ENCODE measurements at regions not wholly inside any gene's neighbourhood (a gene's known extent, or its start where the extent isn't known, plus 50 kb on each side); places are given as distances from the start of the nearest gene placed in this dataset.

DNA sequence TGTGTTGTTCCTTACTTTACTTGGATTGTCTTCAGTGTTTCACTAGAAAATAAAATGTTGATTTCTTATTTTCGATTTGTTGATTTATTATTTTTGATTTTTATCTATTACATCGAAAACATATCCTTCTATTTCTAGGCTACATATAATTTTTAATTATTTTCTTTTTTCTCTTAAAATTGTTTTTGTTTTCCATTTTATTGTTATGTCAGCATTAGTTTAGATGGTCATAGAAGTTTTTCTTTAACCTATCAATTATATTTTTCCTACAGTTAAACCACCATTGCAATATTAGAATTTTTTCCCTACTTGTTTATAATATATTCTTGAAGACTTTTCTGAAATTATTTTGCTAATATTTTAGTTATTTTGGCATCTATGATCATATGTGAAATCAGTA is 1685.1 kb downstream of the RPA4 start:
- DNase-seq (ENCODE audit: low read depth in 2 of 2), result no peak

GRCh38 chrX:98605941-98606340 is 1722.2 kb downstream of the RPA4 start:
- DNase-seq (ENCODE audit: low read depth in 2 of 2), result no peak

DNA sequence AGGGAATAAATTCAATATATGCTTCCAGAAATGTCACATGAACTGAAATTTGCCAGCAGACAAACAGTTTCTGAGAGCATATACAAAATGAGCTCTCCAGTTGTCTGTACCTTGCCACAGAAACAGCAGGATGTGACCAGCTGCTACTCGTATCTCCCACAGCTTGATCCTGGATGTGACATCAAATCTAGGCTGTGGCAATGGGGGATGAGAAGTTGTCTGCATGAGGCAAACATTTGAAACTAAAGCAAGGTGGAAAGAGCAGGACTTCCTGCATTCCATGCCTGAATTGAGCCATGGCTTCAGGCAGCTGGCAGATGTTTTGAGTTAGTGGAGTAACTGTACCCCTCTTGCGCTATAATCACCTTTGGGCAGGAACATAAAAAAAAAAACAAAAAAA is 1724.0 kb downstream of the RPA4 start:
- DNase-seq (ENCODE audit: low read depth in 2 of 2), result no peak

DNA sequence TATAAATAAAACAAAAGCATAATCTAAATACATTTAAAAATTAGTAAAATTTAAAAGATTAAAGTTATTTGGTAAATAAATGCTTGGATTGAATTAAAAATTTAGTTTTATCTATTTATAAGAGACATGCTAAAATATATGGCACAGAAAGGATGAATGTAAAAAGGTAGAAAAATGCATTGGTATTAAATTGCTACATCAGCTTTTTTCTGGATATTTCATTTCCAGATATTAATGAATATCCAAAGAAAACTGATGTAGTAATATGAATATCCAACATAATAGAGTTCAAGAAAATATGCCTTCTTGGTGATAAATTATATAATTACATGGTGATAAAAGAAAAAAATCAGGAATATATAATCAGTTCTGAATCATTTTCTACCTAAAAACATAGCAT is 1743.9 kb downstream of the RPA4 start:
- no peak for DNase-seq (ENCODE audit: low read depth in 2 of 2)

DNA sequence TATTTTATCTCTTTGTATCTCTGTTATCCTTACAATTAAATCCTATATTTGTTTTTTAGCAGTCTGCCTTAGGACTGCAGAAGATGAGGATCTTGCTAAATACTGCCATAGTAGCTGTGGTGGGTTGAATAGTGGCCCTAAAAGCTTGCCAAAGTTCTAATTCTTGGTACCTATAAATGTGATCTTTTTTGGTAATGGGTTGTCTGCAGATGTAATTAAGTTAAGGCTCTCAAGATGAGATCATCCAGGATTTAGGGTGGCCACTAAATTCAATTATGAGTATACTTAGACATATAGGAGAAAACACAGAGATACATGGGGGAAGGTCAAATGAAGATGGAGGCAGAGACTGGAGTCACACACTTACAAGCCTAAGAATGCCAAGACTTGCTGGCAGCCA is 1753.7 kb downstream of the RPA4 start:
- no peak for DNase-seq (ENCODE audit: low read depth in 2 of 2)

DNA sequence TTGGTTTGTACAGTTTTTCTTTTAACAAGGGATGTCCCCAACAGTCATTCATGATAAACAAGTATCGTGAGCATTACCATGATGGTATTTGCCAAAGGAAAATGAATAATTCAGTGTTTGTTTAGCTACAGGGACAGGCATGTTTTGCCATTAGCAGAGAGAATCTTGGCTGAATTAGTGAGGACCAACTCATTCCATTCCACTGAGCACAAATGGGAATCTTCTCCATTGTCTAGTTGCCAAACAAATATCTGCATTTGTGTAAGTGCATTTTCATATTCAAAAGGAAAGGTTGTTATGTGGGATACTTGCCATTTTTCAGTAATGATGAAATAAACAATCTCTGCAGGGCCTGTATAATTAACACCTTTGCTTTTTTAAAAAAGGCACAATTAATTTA is 1762.6 kb downstream of the RPA4 start:
- DNase-seq (ENCODE audit: low read depth in 2 of 2), result no peak

DNA sequence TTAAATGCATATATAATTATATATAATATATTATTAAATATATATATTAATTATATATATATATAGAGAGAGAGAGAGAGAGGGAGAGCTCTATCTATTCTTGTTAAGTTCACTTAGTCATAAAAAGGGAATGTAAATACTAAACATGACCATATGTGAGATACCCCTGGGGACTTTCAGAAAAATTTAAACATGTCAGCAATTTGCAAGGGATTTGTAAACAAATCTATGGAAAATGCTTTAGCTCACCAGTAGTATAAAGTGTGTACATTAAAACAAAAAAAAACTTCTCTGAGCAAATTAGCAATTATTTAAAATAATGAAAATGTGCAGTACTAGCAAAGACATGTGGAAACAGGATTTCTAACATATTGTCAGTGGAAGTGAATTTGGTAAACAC is 1755.5 kb downstream of the PCDH19 start:
- DNase-seq (ENCODE audit: low read depth in 2 of 2), result no peak
